HL-60/S4 treated with phorbol 12-myristate 13-acetate at 8.2 ng/mL for 4 days and 3 days (cell line): ENCODE measurements at regions not wholly inside any gene's neighbourhood (a gene's known extent, or its start where the extent isn't known, plus 50 kb on each side); places are given as distances from the start of the nearest gene placed in this dataset.
"Not testable (repeated sequence)": the region's sequence is repeated elsewhere in the genome, so short reads cannot be mapped to it uniquely, and the experiment has no call there.

Source experiments
- in situ Hi-C: fragments of 300-500 bp; cut with MboI; formaldehyde crosslinking; loops from 2 replicates; pipeline ENCODE4 v1.15.0; 2022; ENCODE audit warnings: low sequenced_read_pairs

DNA sequence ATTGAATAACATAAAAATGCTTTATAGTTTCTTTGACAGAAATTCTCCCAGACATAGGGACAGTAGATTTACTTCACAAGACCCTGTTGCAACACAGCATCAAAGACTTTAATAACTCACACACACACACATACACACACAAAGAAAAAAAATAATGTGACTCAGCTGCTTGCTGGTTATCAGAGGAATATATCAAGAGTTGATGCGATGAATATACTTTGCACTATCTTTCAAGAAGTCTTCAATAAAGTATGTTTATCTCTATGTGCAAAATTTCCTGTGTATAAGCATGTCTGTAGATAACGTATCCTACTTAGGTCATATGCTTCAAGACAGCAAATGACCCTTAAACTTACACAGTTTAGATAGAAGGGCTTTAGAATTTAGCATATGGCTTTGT is 243.1 kb downstream of the ARL4A start:
- in situ Hi-C loops: no loop called here

DNA sequence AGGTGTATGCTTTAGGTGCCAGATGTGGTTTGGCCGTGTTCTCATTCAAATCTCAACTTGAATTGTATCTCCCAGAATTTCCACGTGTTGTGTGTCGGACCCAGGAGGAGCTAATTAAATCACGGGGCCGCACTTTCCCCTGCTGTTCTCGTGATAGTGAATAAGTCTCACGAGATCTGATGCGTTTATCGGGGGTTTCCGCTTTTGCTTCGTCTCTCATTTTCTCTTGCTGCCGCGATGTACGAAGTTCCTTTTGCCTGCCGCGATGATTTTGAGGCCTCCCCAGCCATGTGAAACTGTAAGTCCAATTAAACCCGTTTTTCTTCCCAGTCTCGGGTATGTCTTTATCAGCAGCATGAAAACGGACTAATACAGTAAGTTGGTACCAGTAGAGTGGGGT is 244.0 kb downstream of the ARL4A start:
- in situ Hi-C loops: not testable (repeated sequence)

DNA sequence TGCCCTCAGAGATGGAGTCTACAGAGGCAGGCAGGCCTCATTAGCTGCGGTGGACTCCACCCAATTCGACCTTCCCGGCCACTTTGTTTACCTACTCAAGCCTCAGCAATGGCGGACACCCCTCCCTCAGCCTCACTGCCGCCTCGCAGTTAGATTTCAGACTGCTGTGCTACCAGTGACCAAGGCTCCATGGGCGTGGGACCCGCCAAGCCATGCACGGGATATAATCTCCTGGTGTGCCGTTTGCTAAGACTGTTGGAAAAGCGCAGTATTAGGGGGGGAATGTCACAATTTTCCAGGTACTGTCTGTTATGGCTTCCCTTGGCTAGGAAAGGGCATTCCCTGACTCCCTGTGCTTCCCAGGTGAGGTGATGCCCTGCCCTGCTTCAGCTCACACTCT is 252.3 kb downstream of the ARL4A start:
- in situ Hi-C loops: no loop called here

DNA sequence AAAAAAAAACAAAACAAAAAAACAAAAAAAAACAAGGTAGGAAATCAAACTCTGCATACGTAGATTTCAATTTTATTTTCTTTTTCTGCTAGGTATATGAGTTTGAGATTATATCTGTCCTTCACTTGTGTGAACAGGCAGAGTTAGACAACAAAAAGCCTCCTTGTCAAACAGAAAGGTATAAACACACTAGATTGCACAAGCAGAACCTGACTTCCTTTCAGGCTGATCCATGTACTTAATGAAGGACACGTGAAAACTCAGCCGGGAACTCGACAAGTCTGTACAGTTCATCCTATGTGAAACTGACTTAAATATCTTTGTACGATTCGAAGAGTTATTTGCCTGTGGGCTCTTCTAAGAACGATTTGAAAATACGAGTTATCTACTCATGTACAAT is 254.1 kb downstream of the ARL4A start:
- in situ Hi-C loops: no loop called here

DNA sequence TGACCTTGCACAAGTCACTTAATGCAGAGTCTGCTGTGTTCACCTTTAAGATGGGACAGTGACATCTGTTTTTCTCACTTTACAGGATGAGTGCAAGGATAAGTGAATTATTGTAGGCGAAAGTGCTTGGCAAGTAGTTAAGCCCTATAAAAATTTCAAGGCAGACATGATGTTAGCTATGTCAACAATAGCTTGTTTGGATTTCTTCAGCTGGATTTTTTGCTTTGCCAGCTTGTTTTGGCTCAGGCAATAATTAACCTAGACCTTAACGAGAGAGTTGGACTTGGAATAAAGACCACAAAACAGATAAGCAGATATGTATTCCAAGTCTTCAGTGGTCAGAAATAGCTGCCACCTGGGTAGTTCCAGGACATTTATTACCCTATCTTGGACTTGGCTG is 255.2 kb downstream of the ARL4A start:
- in situ Hi-C loops: no loop called here

DNA sequence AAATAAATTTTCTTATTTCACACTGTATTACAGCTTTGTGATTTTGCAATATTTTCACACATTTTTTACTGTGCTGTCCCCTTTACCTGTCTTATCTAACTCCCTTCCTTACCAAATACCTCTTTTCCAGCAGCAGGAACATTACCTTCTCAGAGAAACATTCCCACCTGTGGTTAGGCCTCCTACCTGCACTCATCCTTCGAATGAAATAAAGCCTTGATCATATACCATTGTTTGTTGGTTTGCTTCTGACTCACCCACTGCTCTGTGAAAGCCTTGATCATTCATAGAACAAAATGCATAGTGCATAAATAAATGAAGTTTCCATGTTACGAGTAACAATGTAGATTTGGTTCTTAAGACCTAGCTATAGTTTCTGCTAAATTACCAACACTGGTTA is 256.3 kb downstream of the ARL4A start:
- in situ Hi-C loops: no loop called here

GRCh38 chr7:12945901-12946300 is 258.5 kb downstream of the ARL4A start:
- in situ Hi-C loops: no loop called here

GRCh38 chr7:12947465-12947864 is 260.0 kb downstream of the ARL4A start:
- in situ Hi-C loops: no loop called here

DNA sequence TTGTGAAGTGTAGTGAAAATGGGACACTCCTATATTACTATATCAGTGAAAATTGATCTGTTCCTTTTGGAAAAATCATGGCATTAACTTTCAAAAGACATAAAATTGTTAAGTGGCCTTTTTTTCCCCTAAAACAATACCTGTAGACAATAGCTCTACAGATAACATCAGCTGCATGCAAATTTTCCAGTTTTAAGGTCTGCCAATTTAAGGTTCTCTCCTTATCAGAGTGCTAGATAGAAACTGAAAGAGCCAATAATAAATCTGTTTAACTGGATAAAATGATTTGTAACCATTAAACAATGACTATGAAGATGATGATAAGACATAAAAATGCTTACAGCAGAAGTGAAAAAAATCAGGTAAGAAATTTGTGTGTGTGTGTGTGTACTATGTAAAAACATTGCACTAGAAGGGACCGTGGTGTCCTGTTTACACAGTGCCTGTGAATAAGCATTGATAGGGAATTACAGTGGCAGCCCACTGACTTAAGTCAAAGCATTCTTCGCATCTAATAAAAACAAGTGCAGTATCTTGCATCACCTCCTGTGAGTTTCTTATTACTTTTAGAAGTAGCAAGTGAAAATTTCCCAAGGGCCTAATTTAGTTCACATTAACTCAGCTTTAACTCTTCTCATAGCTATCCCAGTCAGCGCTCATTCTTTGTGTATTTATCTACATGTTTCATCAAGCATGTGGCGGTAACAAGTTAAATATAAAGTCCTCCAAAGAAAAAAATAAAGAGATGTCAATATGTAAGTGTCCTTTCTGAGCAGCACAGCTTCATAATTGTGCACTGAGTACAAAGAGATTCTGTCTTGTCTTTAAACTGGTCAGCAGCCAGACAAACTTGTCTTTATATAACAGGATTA is 261.9 kb downstream of the ARL4A start:
- in situ Hi-C loops: no loop called here

DNA sequence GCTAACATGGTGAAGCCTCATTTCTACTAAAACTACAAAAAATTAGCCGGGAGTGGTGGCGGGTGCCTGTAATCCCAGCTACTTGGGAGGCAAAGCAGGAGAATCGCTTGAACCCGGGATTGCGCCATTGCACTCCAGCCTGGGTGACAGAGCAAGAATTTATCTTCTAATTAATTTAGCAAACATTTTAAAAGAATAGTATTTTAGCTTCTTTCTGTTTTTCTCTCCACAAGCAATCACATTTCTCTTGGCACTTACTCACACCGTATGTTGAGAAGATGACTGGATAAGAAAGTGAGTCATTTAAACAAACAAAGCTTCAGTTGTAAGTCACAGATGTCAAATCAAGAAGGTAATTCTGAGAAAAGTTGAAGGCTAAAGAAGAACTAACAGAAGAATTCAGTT is 264.0 kb downstream of the ARL4A start:
- in situ Hi-C loops: no loop called here

DNA sequence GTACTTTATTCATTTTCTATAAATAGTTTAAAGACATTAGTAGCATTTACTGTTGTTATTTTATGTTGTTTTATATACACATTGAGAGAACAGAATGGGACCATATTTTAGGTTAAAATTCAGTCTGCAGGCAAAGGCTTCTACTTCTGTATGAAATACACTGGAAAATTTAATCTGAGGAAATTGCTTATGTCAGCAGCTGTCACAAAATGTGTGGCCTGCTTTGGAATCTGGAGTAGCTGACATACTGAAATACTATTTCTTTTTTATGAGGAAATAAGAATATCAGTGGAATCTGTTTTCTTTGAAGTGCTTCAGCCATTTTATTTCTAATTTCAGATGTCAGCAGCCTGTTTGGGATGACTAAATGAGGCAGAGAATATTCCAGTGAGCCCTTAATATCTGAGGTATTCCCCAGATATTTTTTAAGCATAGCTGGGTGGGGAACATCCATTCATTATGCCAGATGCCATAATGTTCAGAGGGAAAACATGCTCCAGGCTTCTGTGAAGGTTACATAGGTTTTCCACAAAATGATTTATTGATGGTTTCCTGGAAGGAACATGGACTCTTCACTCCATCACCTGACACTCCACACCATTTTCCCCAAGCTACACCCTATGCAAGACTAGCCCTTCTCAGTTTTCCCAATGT is 267.1 kb downstream of the ARL4A start:
- in situ Hi-C loops: no loop called here

DNA sequence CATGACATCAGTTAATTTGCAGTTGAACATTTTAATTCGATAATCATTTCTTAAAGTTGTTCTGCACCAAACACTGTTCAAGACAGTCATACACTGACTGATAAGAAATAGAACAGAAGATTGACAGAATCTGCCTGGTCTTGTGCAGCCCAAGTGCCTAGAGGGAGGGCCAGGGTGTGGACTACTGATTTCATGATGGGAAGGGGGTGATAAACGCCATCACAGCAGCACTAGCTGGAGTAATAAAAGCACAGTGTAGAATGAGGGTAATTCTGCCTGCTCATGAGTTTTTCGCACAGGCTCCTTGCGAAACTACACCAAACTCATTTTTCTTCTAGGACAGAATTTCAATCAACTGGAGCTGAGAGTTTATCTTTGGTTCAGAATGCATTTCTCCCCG is 270.1 kb downstream of the ARL4A start:
- in situ Hi-C loops: no loop called here

- in situ Hi-C loops: no loop called here
Observed at GRCh38 chr7:12961910-12962480, 274.6 kb downstream of the ARL4A start.

DNA sequence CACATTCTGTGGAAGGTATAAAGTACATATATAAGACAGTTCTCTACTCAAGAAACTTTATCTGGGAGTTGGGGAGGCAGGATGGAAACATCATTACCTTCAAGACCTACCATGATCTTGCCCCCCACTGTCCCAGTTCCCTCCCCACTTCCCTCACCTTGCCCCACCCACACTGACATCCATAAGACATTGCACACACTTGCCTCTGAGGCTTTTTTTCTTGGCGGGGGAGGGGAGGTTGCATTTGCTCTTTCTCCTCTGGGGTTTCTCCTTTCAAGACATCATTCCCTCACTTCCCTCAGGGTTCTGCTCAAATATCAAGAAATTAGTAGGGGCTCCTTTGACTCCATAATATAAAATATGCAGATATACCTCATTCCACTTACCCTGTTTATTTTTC is 276.0 kb downstream of the ARL4A start:
- in situ Hi-C loops: no loop called here

DNA sequence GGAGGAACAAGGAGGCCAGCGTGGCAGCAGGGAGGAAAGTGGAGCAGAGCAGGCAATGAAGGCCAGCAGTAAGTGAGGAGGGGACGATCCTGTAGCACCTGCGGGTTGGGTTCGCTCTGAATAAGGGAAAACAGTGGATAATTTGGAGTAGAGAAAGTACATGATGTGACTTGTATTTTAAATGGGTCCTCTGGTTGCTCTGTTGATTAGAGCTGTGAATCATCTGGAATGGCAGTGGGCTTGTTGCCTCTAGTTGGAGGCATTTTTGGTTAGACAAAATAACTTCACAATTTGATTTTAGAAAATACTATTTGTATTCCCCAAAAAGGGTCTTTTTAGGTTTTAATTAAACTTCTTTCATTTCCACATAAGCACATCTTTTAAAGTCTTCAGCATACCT is 277.4 kb downstream of the ARL4A start:
- in situ Hi-C loops: no loop called here

DNA sequence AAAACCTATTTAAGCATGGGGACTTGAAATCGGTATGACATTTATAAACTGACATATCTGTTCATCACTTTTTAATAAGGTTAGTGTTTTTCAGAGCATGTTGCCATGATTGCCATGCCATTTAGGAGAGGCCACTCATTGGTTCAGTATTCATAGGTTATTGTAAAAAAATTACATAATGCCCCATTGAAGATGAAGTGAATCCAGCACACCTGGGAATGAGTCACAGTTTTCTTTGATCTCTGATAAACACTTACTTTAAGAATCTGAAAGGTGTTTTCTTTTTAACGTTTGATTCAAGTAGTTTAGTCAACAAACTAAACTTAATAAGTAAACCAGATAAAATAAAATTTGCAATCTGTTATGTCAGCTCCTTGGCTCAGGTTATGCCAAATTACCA is 278.3 kb downstream of the ARL4A start:
- in situ Hi-C loops: no loop called here

DNA sequence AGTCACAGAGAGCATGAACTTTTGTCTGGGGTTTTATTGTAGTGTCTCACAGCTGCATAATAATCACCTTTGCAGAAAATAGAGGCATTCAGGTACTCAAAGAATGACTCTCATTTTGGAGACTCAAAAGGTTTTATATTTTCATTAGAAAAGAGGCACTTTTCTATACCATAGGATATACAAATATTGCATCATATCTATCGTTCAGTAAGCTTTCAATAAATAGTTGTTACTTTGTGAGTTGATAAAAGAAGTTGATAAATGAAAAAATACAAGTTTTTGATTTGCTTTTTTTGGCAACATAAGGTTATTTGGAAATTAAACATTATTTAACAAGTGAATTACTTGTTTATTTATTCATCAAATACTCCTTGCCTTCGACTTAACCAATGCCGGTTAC is 279.9 kb downstream of the ARL4A start:
- in situ Hi-C loops: no loop called here

- in situ Hi-C loops: no loop called here
Observed at GRCh38 chr7:12968836-12969422, 281.5 kb downstream of the ARL4A start.

DNA sequence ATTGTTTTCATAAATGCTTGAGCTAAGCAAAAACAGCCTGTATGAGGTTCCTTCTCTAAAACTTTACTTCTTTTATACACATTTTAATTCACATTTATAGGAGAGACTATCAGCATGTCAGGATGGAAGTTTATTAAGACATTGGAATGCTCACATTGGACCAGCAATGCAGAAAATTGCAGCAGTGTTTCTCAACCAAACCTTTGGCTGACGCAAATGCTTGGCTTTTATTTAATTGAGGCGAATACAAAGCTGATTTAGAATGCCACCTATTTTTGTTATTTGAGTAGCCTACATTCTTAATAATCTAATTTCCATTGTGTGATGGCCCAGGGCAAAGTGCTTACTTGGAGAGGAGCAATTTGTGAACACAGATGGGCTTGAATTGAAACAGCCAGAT is 283.2 kb downstream of the ARL4A start:
- in situ Hi-C loops: no loop called here

- in situ Hi-C loops: no loop called here
Observed at GRCh38 chr7:12974451-12975166, 287.2 kb downstream of the ARL4A start.

GRCh38 chr7:12975412-12975811 is 288.0 kb downstream of the ARL4A start:
- in situ Hi-C loops: no loop called here
